Renal cortical epithelial cell (primary cell): ENCODE measurements at regions not wholly inside any gene's neighbourhood (a gene's known extent, or its start where the extent isn't known, plus 50 kb on each side); places are given as distances from the start of the nearest gene placed in this dataset.
"Not testable (repeated sequence)": the region's sequence is repeated elsewhere in the genome, so short reads cannot be mapped to it uniquely, and the experiment has no call there.

Experiments
- DNase-seq: peaks from one replicate; pipeline ENCODE4 v3.0.0-alpha.2; 2011; ENCODE audit warnings: low read depth

DNA sequence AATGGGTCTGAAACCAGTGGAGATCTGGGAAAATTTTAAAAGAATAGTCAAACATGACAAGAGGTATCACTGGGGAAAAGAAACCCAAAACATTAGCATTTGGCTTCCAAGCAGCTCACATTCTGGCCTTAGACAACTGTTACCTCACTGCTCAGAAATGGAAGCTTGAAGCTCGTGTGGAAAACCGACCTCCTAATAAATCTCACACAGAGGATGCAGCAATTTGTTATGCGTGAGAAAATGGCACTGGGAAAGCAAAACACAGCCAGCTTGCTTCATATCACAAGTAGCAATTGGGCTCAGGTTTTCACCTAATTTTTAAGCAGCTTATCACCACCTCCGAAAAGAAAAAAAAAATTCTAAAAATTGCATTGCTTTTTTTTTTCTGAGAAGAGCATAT, 103.3 kb upstream of the TAS2R1 start:
- no peak for DNase-seq

DNA sequence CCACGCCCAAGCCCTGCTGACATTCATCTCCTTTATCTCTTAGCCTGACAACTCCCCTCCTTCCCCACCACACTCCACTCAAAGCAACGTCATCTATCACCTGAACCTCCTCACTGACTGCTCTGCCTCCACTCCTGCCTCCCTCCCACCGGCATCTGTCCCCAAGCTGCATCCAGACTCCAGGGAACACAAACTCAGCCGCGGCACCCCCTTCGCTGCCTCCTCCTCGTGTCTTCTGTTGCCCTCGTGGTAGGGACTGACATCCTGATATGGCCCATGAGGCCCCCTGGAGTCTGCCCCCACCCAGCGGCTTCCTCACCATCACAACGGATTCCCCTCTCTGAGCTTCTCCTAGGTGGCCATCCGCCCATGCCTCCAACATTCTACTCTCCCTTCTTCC, 101.0 kb upstream of the TAS2R1 start:
- no peak for DNase-seq

DNA sequence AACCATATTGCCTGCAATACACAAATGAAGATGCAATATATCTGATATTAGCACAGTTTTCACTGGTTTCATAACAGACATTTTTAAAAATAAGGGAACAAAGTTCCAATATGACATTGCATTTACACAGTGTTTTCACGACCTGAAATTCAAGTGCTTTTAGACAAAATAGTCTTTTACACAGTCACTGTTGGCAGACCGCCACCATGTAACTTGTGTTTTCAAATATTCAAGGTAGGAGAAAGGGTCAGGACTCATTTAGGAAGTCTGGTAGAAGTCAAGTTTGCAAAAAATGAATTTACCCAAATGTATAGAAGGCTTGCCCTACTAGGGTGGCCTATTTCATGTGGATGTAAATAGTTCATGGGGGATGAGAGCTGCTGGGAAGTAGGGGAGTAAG, 98.1 kb upstream of the TAS2R1 start:
- no peak for DNase-seq

- peak; percentile 2 for DNase-seq
Observed at GRCh38 chr5:9726931-9727330, 96.8 kb upstream of the TAS2R1 start.

DNA sequence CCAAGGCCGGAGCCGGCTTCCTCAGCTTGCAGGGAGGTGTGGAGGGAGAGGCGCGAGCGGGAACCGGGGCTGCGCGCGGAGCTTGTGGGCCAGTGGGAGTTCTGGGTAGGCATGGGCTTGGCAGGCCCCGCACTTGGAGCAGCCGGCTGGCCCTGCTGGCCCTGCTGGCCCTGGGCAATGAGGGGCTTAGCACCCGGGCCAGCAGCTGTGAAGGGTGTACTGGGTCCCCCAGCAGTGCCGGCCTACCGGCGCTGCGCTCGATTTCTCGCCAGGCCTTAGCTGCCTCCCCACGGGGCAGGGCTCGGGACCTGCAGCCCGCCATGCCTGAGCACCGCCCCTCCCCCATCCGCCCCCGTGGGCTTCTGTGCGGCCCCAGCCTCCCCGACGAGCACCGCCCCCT, 95.1 kb upstream of the TAS2R1 start:
- not testable (repeated sequence) for DNase-seq

- no peak for DNase-seq
Observed at GRCh38 chr5:9724707-9725106, 94.6 kb upstream of the TAS2R1 start.

DNA sequence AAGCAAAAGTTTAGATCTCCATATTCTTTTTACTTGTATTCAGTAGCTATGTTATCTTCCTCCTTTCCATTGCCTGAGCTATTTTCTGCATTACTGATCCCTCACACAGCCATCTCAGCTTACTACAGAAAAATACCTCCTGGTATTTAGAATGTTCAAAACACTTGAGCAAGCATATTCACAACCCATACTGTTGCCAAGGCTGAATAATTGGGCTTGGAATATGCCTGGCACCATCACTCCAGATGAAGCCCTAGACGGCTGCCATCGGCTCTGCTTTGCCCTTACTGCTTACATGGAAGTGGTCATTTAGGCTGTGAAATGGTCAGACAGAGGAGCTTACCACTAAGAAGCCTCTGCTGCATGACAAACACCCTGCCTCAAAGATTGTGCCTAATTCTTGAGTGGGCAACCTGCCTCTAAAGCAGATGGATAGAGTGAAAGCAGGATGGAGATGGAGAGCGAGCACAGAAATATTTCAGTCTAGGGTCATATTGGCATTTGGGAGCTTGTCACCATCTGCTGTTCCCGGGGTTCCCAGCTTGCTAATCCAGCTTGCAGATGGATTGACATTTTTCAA, 92.5 kb upstream of the TAS2R1 start:
- DNase-seq, result no peak

DNA sequence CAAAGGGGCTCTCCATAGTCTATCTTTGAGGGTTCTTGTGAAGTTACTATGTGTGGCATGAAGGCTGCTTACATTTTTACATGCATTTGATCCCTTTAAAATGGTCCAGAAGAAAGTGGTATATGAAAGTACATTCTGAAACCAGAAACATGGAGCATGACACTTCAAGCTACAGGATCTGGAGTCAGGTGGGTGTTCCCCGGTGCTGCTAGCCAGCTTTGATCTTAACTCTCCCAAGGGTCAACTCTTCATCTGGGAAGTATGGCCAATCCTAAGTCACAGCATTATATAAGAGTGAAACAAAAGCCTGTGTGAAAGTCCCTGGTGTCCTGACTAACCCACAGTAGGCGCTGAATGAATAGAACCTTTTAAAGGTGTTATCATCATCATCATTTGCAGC, 91.0 kb upstream of the TAS2R1 start:
- DNase-seq, result no peak

- no peak for DNase-seq
Observed at GRCh38 chr5:9720361-9720760, 90.2 kb upstream of the TAS2R1 start.

DNA sequence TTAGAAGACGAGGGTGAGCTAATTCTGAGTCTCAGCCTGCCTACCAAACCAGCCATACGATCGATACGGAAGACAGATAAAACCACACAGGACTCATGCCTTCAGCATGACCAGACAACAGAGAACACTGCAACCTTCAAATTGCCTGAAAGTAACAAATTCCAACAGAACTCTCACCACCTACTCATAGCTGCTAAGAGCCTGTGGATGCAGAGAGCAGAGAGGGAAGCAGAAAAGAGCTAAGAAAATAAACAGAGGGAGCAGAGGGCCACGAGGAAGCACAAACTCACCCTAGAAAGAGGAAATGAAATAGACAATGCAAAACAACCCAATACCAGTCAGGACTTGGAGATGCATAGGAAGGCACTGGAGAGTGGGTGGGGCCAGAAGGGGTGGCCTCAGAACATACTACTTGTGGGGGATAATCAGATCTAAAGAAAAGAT, 86.7 kb upstream of the TAS2R1 start:
- no peak for DNase-seq

DNA sequence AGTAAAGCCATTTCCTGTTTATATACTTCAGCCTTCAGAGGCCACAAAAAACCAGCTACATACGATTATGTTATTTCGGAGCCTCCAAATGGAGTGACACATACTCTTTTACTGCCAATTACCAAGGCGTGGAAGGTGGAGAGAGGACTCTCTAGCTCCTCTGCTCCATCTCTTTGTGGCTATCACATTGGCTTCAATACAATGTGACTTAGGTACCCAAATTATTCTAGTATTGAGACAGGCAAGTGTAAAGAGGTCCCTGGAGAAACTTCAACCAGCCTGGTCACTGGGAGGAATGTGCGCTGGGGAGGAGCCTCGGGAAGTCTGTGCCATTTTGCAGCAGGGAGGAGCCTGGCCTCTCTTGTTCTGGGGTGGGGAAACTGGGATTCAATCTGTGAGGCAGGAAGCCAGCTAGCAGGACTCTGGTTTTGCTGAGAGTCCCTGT, 85.8 kb upstream of the TAS2R1 start:
- DNase-seq, result no peak

- DNase-seq, result no peak
Observed at GRCh38 chr5:9713959-9714586, 83.9 kb upstream of the TAS2R1 start.

GRCh38 chr5:9713356-9713755, 83.2 kb upstream of the TAS2R1 start:
- no peak for DNase-seq

DNA sequence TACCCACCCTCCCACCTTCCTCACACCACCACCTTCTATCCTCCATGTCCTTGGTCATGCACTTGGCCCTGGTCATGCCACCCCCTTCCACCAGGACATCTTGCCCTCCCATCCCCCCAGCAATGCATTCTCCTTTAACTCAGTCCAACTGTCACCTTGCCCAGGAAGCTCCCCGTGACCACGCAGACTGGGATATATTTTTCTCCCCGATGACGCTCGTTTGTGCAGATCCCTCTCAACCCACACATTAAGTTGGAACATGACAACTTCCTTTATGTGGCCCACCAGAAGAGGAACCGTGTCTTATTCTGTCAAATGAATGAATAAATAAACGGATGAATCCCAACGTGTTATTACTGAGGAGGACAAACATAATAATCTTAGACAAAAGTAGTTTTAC, 82.8 kb upstream of the TAS2R1 start:
- no peak for DNase-seq

- DNase-seq, result no peak
Observed at GRCh38 chr5:9712506-9712905, 82.4 kb upstream of the TAS2R1 start.

DNA sequence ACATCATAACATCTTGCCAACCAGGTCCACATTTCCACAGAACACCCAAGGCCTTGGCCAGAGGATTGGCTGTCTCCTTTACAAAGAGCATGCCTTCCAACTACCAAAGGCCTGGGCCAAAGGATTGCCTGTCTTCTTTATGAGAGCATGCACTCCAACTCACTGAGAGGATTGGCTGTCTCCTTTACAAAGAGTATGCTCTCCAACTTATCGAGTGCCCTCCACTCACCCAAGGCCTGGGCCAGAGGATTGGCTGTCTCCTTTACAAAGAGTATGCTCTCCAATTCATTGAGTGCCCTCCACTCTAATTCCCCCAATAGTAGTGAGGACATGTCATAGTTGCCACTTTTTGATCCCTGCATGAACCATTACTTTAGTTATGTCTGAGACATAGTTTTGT, 79.9 kb upstream of the TAS2R1 start:
- DNase-seq, result no peak

GRCh38 chr5:9707732-9708462, 77.7 kb upstream of the TAS2R1 start:
- DNase-seq, result no peak

- DNase-seq, result no peak
Observed at GRCh38 chr5:9699681-9700080, 69.5 kb upstream of the TAS2R1 start.

GRCh38 chr5:9698841-9699240, 68.7 kb upstream of the TAS2R1 start:
- DNase-seq, result no peak

DNA sequence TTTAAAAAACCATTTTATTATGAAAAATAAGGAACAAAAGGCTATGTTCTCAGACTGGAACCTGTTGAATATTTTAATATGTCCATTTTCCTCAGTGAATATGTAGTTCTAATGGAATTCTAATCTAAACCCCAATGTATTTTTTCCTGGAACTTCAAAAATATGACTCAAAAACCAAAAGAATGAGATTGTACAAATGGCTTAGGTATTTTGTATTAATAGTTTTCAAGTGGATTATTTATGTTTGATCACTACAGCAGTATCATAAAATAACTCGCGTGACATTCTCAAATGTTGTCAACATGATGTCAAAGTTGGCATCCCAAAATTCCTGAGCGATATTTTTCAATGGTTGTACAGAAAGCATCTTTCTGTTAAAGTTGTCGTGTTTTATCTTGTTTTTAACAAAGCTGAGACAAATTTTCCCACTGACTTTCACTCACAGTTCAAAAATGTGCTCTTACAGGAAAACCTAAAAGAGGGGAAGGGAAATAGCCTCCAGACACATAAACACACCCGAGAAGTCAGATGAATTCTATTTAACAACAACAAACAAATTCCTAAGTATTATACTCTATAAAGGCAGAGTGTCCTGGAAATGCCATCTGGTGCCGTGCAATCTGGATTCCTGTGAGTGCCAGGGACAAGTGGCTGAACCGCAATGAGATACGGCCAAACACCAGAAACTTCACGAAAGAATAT, 68.1 kb upstream of the TAS2R1 start:
- no peak for DNase-seq

GRCh38 chr5:9692576-9692975, 62.4 kb upstream of the TAS2R1 start:
- no peak for DNase-seq

- no peak for DNase-seq
Observed at GRCh38 chr5:9691261-9691660, 61.1 kb upstream of the TAS2R1 start.

- no peak for DNase-seq
Observed at GRCh38 chr5:9690751-9691150, 60.6 kb upstream of the TAS2R1 start.
